ENCODE measurements at regions not wholly inside any gene's neighbourhood (a gene's known extent, or its start where the extent isn't known, plus 50 kb on each side); places are given as distances from the start of the nearest gene placed in this dataset.

DNA sequence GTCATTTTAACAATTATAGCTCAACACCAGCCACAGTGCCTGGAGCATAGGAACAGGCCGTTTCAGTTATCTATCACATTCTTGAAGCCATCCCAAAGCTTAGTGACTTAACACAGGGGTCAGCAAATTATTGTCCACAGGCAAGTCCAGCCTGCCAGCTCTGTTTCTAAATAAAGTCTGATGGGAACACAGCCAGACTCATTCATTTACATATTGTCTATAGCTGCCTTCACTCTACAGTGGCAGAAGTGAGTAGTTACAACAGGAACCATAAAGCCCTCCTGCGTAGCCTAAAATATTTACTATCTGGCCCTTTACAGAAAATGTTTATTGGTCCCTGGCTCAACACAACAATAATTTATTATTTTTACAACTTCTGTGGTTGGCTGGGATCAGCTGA lies 407.5 kb upstream of the AUTS2 start:
- TF ChIP-seq CTCF (conservative IDR thresholded peaks at IDR 0.05; ENCODE audit: low read depth, low read length): no peak
- no peak for DNase-seq (ENCODE audit: low read depth)
- no peak overlapping the region for H3K4me3 ChIP-seq (ENCODE audit: low read depth, low read length)

- no peak overlapping the region for H3K4me3 ChIP-seq (ENCODE audit: low read depth, low read length)
- no peak for DNase-seq (ENCODE audit: low read depth)
- no peak for TF ChIP-seq CTCF (conservative IDR thresholded peaks at IDR 0.05; ENCODE audit: low read depth, low read length)
These were observed 406.1 kb upstream of the AUTS2 start for GRCh38 chr7:69192134-69192533.

DNA sequence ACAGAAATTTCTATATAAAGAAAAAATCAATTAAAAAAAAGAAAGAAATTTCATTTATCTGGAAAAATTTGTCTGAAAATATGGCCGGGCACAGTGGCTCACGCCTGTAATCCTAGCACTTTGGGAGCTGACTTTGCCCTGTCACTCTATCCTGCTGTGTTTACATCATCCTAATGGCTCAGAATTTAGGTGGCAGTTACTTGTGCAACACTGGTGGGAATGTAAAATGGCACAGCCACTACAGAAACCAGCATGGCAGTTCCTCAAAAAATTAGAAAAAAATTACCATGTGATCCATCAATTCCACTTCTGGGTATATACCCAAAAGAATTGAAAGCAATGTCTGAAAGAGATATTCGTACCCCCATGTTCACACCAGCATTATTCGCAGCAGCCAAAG lies 405.2 kb upstream of the AUTS2 start:
- no peak for TF ChIP-seq CTCF (conservative IDR thresholded peaks at IDR 0.05; ENCODE audit: low read depth, low read length)
- DNase-seq (ENCODE audit: low read depth): no peak

DNA sequence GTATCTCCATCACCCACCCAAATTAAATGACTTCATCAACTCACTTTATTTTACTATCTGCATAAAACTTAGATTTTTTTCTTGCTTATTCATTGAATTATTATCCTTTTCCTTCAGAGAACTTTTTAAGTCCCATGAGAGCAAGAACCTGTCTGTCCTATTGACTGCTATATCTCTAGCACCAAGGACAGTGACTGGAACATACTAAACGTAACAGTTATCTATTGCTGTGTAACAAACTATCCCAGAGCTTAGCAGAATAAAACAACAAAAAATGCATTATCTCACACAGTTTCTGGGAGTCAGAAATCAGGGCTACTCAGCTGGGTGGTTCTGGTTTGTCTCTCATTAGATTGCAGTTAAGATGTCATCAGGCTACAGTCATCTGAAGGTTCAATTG lies 401.7 kb upstream of the AUTS2 start:
- no peak for DNase-seq (ENCODE audit: low read depth)
- no peak overlapping the region for H3K4me3 ChIP-seq (ENCODE audit: low read depth, low read length)
- no peak for TF ChIP-seq CTCF (conservative IDR thresholded peaks at IDR 0.05; ENCODE audit: low read depth, low read length)

More for the DNA sequence above, 405.2 kb upstream of the AUTS2 start:
- no peak overlapping the region for H3K4me3 ChIP-seq (ENCODE audit: low read depth, low read length)

DNA sequence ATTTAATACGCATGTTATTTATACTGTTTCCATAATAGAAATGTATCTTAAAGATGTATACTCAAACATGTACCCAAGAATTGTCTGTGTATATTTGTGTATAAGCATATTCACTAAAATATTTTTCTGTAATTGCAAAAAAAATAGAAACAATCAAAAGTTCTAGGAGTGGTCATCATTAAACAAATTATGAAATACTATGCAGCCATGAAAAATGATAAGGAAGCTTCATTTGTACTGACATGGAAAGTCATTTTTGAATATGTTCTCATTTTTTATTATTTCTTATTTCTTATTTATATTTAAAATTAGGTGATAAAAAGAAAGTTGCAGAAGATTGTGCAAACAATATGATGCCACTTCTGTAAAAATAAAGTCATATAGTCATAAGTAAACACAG lies 400.0 kb upstream of the AUTS2 start:
- DNase-seq (ENCODE audit: low read depth): no peak
- no peak for TF ChIP-seq CTCF (conservative IDR thresholded peaks at IDR 0.05; ENCODE audit: low read depth, low read length)
- no peak overlapping the region for H3K4me3 ChIP-seq (ENCODE audit: low read depth, low read length)

DNA sequence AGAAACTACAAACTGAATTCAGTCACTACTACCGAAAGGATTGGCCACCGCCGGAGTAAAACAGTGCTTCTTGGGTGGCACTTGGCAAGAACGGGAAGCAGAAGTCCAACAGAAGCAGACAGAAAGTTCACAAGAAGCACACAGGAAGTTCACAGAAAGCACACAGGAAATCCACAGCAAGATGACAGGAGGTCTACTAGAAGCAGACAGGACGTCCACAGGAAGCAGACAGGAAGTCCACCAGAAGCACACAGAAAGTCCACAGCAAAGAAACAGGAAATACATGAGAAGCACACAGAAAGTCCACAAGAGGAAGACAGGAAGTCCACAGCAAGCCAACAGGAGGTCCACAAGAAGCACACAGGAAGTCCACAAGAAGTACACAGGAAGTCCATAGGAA lies 399.2 kb upstream of the AUTS2 start:
- no peak for DNase-seq (ENCODE audit: low read depth)
- TF ChIP-seq CTCF (conservative IDR thresholded peaks at IDR 0.05; ENCODE audit: low read depth, low read length): no peak
- H3K4me3 ChIP-seq (ENCODE audit: low read depth, low read length): no peak overlapping the region

- no peak for TF ChIP-seq CTCF (conservative IDR thresholded peaks at IDR 0.05; ENCODE audit: low read depth, low read length)
- H3K4me3 ChIP-seq (ENCODE audit: low read depth, low read length): no peak overlapping the region
- DNase-seq (ENCODE audit: low read depth): no peak
These were observed 398.6 kb upstream of the AUTS2 start for GRCh38 chr7:69199661-69200060.

Data from epithelial cell of proximal tubule (primary cell).